PC-9 (cell line): ENCODE measurements at regions not wholly inside any gene's neighbourhood (a gene's known extent, or its start where the extent isn't known, plus 50 kb on each side); places are given as distances from the start of the nearest gene placed in this dataset.

Experiments
- EZH2 ChIP-seq: fragments of 200-600 bp; sonication (generic); IDR thresholded peaks from 2 replicates; pipeline ENCODE4 v1.8.0; 2017; ENCODE audit warnings: antibody characterized with exemption, low read depth
- TF ChIP-seq, protein P1 (sequence below): fragments of 200-600 bp; sonication (generic); conservative IDR thresholded peaks from 2 replicates; pipeline ENCODE4 v1.6.1; 2017; ENCODE audit warnings: mixed run types, antibody characterized with exemption, mild to moderate bottlenecking, moderate library complexity

DNA sequence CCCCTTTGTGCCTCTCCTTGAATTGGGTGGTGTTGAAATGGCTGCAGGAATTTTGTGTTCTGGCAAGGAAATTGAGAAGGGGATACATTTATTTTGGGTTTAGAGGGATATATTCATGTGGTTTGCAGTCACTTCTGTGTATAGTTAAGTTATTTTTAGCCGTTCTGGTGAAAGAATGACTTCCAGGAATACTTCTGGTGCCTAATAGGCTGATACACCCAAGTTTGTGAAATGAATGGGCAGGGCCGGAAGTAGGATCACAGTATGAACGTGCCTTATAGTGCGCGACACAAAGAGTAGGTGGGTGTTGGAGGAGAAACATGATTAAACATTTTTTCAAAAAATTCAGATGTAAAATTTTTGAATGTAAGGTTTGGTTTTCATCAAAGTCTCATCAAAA lies 168.6 kb upstream of the ATP5MC3 start:
- TF ChIP-seq, protein P1, sequence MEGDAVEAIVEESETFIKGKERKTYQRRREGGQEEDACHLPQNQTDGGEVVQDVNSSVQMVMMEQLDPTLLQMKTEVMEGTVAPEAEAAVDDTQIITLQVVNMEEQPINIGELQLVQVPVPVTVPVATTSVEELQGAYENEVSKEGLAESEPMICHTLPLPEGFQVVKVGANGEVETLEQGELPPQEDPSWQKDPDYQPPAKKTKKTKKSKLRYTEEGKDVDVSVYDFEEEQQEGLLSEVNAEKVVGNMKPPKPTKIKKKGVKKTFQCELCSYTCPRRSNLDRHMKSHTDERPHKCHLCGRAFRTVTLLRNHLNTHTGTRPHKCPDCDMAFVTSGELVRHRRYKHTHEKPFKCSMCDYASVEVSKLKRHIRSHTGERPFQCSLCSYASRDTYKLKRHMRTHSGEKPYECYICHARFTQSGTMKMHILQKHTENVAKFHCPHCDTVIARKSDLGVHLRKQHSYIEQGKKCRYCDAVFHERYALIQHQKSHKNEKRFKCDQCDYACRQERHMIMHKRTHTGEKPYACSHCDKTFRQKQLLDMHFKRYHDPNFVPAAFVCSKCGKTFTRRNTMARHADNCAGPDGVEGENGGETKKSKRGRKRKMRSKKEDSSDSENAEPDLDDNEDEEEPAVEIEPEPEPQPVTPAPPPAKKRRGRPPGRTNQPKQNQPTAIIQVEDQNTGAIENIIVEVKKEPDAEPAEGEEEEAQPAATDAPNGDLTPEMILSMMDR, result no peak
- TF ChIP-seq EZH2, result no peak
